NOMO-1 treated with DMSO at 0.1 percent for 48 hours (cell line): ENCODE measurements at regions not wholly inside any gene's neighbourhood (a gene's known extent, or its start where the extent isn't known, plus 50 kb on each side); places are given as distances from the start of the nearest gene placed in this dataset.

Experiments used
- DNase-seq: peaks from one replicate; lab custom pipeline; 2025; ENCODE audit not compliant: unreplicated experiment; lab: John Stamatoyannopoulos, UW

GRCh38 chr5:14090755-14091154 lies 52.4 kb upstream of the TRIO start:
- no peak for DNase-seq

DNA sequence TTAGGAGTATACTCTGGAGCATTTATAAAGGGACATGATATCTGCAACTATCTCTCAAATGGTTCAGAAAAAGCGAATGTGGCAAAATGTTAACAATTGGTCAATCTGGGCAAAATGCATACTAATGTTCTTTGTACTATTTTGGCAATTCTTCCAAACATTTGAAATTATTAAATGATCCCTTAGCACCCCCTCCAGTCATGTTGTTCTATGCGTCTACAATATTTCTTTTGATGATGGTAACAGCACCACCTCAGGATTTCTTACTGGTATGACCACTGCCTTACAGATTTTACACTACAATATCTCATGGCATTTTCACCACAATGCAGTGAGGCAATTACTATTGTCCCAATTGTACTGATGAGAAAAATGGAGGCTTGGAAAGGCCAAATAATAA lies 52.9 kb upstream of the TRIO start:
- no peak for DNase-seq

- no peak for DNase-seq
Observed at GRCh38 chr5:14089198-14089597, 53.9 kb upstream of the TRIO start.

DNA sequence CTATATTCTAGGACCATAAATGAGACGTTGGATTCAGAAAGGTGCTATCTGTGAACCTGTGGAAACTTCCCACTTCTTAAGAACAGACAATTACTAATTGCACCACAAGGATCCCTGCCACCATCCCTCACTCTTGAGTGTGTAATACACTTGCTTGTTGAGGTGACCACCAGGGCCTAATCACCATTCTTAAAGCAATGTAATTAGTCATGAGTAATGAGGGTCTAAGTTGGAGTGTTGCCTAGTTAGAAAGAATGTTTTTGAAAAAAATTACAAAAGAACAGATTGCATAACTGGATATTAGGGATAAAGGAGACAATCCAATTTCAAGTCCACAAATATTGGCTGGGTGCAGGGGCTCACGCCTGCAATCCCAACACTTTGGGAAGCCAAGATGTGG lies 56.9 kb upstream of the TRIO start:
- no peak for DNase-seq

DNA sequence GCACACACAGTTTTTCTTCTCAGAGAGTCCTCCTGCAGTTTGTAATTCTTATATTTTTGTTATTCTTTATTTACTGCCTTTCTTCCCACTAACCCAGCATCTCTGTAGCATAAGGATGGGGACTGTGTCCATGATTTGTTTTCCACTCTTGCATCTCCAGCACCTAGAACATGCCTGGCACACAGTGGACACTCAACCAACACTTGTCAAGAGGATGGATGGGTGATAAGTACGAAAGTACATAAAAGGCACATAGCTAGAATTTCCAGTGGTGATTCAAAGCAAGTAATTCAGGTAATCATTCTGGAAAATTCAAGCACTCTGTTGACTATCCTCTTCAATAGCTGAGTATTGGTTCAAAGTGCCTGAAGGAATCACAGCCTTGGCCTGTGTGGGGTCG lies 60.2 kb upstream of the TRIO start:
- no peak for DNase-seq

DNA sequence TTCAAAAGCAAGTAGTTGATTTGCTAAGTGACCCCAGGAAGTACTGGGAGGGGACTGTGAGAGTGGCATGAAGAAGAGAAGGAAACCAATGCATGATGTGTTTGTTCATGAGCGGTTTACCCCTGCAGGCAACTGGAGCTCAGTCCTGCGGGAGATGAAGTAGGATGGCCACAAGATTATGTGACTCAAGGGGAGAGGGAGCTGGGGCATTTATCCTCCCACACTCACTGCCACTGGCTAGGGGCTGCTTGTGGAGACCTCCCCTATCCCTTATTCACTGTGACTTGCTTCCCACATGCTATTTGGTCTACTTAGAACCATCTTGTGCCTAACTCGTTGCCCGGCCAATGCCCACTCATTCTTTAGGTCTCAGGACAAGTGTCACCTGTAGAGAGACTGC lies 60.6 kb upstream of the TRIO start:
- no peak for DNase-seq

DNA sequence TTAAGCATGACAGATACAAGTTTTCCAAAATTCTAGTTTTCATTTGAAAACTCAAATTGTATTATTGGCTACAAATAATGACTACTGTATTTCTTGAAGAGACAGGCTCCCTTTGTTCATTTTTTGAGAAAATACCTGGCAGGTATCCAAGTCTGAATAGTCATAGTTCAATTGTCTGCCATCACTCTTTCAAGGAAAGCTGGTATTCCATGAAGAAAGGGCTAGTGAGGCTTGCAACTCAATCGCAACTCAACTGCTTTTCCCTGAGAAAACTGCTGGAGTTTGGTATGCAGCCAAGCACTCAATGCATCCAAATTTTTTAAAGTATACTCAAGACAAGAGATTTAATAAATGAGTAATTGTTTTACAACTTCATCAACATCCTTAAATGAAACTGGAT lies 61.4 kb upstream of the TRIO start:
- DNase-seq = no peak

DNA sequence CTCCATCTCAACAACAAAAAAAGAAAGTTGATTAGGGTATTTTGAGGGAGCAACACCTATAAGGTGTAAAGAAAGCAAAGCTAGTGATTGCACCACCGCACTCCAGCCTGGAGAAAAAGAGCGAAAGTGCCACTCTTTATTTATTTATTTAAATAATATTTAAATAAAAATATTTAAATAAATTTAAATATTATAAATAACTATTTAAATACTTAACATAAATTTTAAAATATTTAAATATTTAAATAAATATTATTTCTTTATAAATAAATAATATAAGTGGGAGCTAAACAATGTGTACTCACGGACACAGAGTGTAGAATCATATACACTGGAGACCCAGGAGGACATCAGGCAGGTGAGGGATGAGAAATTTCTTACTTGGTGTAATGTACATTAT lies 64.4 kb upstream of the TRIO start:
- no peak for DNase-seq

DNA sequence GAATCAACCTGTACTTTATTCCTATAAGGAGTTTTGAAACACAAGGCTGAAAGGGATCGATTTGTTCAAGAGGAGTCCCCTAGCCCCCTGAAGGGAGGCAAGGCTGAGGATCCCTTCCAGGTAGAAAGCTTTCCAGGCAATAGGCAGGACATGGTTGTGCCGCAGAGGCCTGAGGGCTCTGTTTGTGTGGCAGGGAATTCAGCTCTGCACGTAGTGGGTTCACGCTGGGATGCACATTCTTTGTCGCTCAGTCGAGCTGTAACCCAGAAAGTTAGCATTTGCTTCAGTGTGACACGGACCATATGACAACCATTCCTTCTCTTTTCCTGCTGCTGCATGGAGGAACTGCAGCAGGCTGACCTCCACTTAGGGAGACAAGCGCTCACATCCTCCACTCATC lies 65.6 kb upstream of the TRIO start:
- no peak for DNase-seq

- no peak for DNase-seq
Observed at GRCh38 chr5:14076561-14076960, 66.6 kb upstream of the TRIO start.

GRCh38 chr5:14075937-14076336 lies 67.2 kb upstream of the TRIO start:
- DNase-seq = no peak

DNA sequence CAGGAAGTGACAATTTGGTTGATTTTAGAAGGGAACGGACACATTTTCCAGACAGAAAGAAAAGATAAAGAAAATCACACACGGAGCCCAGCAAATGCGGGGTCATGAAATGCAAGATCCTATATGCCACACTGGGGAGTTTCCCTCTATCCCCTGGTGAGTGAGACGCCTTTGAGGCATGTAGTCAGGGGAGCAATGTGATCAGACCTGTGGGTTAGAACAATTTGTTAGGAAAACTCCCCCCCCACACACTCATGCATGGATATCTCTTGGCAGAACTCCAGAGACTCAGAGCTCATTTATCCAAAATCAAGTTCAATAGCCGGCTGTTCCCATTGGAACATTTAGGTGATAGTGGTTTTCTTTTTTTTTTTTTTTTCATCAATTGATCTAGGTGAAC lies 71.7 kb upstream of the TRIO start:
- no peak for DNase-seq

DNA sequence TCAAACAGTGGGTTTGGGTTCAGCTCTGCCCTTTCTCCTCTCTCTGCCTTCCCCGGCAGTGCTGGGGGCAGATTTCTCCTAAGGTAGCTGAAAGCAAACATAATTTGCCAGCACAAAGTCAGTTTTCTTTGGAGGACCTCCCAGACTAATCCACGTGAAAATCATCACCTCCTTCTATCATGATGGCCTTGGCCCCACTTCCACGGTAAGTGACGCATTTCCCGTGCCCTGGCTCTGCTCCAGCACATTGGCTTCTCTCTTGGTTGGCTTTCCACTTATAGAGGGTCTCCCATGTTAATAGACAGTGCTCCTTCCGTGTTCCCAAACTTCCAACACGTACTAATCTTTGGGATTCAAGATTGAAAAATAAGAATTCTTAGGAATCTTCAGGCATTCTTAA lies 74.1 kb upstream of the TRIO start:
- DNase-seq = no peak

- DNase-seq = no peak
Observed at GRCh38 chr5:14068136-14068535, 75.0 kb upstream of the TRIO start.

DNA sequence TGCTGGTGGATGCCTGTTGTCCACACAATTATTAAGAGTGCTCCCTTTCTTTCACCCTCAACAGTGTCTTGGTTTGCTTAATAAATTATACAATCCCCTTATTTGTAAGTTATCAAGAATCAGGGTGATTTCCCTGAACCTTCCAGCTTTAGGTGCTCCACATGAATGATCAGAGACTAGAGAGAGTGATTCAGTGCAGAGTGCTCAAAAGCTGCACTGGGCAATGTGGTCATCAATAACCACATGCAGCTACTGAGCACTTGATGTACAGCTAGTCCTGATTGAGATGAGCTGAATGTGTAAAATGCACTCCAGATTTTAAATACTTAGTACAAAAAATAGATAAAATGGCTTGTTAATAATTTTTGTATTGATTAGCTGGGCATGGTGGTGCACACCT lies 76.8 kb upstream of the TRIO start:
- no peak for DNase-seq

GRCh38 chr5:14064841-14065240 lies 78.3 kb upstream of the TRIO start:
- no peak for DNase-seq

- DNase-seq = no peak
Observed at GRCh38 chr5:14063691-14064090, 79.5 kb upstream of the TRIO start.

DNA sequence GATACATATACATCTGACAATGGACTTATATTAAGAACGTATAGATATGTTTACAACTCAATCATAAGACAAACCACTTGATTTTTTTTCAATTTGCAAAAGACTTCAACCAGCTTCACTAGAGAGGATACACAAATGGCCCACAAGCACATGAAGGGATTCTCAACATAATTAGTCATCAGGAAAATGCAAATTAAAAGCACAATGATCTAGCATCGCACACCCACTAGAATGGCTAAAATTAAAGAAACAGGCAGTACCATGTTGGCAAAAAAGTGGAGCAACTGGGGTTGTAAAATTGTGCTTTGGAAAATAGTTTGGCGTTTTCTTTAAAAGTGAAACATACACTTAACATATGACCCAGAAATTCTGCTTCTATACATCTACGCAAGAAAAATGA lies 80.0 kb upstream of the TRIO start:
- no peak for DNase-seq

- DNase-seq = no peak
Observed at GRCh38 chr5:14062178-14062577, 81.0 kb upstream of the TRIO start.

DNA sequence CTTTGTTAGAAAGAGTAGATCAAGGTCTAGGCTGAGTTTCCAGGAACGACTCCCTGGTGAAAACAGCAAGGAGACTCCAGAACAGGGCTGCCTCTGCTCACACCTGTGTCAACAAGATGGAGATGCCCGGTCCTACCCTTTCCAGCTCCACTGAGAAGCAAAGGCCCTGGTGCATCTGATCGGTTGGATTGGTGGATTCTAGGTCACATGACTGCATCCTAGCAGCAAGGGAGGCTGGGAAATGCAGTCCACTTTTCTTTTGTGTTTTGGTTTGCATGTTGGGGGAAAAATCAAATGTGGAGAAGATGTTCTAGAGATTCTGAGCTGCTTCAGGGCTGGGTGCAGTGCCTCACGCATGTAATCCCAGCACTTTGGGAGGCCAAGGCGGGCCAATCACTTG lies 82.0 kb upstream of the TRIO start:
- no peak for DNase-seq

GRCh38 chr5:14060218-14060617 lies 82.9 kb upstream of the TRIO start:
- DNase-seq = no peak

DNA sequence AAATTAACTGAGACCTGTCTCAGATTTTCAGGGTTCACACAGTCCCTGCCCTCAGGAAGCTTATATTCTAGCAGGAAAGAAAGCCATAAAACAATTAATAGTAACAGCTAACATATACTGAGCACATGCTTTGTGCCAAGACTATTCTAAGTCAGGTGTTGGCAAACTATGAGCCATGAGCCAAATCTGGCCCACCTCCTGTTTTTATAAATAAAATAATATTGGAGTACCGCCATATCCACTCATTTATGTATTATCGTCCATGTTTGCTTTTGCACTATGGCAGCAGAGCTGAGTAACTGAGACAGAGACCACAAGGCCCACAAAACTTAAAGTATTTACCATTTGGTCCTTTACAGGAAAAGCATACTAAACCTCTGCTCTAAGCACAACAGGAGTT lies 83.3 kb upstream of the TRIO start:
- no peak for DNase-seq

DNA sequence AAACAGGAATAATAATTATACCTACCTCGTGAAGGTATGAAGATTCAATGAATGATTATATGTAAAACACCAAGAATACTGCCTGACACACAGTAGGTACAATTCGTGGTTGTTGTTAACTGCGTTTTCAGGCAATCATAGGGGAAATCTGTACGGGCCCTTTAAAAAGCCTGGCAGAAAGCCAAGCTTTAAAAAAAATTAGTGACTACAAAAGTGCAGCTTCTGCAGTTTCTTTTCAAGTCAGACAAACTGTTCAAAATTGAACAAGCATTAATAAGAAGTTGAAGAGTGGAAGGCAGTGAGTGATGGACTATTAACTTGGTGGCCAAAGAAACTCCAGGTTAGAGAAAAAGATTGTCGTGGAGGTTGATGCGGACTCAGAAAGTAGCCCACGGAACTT lies 85.9 kb upstream of the TRIO start:
- DNase-seq = no peak

DNA sequence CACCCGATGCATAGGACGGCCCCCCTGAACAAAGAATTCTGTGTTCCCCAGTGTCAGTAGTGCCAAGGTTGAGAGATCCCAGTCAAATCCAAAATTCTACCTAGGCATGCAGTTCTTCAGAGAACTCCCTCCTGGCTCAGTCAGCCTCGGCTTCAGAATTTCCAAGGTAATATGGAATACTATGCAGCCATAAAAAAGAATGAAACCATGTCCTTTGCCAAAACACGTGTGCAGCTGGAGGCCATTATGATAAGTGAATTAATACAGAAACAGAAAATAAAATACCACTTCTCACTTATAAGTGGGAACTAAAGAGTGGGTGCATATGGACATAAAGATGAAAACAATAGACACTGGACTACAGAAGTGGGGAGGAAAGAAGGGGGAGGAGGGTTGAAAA lies 87.1 kb upstream of the TRIO start:
- DNase-seq = no peak
